Skeletal muscle cell (primary cell): ENCODE measurements at regions not wholly inside any gene's neighbourhood (a gene's known extent, or its start where the extent isn't known, plus 50 kb on each side); places are given as distances from the start of the nearest gene placed in this dataset.

Experiments
- DNase-seq: peaks from one replicate; pipeline ENCODE4 v3.0.0-alpha.2; 2010; ENCODE audit warnings: low read depth
- H3K4me3 ChIP-seq: 2 replicates; pipeline ENCODE4 v1.5.1; 2011; ENCODE audit warnings: low read depth, mild to moderate bottlenecking, control low read depth, low read length, moderate library complexity

- no peak overlapping the region for H3K4me3 ChIP-seq
- no peak for DNase-seq
Observed at GRCh38 chr2:239756031-239756789, 268.9 kb downstream of the NDUFA10 start.

- no peak overlapping the region for H3K4me3 ChIP-seq
- no peak for DNase-seq
Observed at GRCh38 chr2:239753401-239753837, 271.7 kb downstream of the NDUFA10 start.

DNA sequence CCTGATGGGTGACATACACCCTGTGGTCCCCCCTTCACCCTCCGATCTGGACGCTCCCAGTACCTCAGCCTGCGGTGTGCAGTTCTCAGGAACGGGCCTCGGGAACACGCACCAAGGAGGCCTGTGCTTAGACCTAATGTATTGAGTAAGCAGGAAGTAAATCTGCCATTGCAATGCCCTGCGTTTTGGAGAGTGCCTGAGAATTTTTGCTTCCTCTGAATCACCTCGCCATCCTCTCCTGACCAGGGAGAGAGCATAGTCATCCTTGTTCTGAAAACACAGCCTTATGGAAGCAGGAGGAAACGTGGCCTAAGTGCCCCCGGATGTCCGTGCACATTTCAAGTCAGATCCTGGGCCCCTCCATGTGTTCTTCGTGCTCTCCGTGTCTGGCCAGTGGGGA, 272.2 kb downstream of the NDUFA10 start:
- no peak overlapping the region for H3K4me3 ChIP-seq
- DNase-seq = no peak

DNA sequence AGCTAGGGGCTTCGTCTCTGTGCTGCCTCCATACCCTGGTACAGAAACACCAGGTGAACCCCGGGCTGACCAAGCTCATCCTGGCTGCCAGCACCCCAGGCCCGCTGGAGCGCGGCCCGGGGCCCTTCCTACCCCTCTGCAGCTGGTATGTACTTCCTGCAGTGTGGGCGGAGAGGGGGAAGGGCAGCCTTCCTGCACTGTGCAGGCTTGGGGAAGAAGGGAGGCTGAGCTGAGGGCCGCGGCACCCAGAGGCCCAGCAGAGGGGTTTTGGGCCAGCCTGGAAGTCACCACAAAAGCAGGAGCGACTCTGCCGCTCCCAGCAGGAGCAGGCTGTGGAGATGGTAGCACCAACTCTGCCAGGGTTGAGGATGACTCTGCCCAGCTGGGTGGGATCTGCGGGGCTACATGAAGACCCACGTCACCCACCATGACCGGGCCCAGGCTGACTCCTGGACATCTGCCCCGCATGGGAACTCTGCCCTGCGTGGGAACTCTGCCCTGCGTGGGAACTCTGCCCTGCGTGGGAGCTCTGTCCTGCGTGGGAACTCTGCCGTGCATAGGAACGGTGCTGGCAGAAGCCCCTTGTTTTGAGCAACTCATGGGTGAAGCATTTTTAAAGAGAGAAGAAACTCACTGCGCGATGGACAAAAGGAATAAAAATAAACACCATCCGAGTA, 273.3 kb downstream of the NDUFA10 start:
- H3K4me3 ChIP-seq = no peak overlapping the region
- DNase-seq = no peak

GRCh38 chr2:239750929-239751678, 274.0 kb downstream of the NDUFA10 start:
- no peak overlapping the region for H3K4me3 ChIP-seq
- no peak for DNase-seq

DNA sequence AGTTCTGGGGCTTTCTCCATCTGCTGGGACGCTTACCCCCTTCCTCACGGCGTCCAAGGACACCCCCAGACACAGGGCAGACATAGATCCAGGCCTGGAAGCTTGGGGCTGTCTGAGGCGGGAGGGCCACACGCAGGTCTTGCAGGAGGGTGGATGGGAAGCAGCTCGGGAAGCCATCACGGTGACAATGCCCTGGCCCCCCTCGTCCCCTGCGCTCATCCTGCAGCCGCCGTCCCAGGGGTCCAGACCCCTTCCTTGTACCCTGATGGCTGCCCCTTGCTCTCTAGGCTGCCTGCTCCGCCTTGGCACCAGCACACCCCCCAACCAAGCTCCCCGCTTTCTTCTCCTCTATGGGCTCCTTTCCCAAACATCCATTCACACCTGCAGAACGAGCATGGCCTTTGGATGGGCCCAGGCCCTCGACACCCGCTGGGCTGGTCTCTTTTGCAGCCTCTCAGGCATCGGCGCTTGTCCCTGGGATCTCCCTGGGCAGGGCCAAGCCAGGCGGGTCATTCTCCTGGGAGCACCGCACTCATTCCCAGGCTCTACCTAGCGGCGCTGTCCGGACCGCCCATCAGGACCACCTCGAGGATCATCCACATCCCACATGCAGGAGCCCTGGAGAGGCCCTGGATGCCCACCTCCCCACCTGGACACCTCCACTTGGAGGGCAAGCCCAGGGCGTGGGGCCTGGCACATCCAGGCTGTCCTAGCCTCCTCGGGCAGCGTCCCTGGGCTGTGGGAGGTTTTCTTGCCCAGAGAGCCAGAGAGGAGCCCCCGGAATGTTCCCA, 274.9 kb downstream of the NDUFA10 start:
- H3K4me3 ChIP-seq = no peak overlapping the region
- no peak for DNase-seq

DNA sequence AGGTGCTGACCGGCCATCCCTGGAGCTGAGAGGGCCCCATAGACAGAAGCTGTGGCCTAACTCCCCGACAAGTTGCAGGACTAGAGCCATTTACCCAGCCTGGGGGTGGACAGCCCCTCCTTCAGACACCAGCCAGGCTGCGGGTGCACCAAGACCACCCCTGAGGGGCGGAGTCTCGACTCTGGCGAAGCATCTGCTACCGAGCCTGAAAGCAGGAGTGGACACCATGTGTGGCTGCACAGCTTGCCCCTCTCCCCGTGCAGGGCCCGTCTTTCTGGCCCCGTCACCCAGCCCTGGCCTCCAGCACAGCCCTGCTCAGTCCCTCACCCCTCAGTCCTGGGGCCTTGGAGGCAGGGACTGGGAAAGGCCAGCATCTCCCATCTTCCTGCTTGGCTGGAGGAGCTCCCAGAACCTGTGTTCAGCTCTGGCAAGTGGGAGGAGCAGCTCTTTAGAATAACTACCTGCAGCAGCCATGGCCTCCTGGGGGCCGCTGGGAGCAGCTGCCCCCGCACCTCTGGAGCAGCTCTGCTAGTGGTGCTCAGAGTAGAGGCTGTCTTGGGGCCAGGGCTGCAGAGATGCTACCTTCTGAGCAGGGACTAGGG, 275.8 kb downstream of the NDUFA10 start:
- no peak overlapping the region for H3K4me3 ChIP-seq
- no peak for DNase-seq

GRCh38 chr2:239748811-239749210, 276.3 kb downstream of the NDUFA10 start:
- DNase-seq = no peak

GRCh38 chr2:239747771-239748170, 277.4 kb downstream of the NDUFA10 start:
- DNase-seq = no peak
- no peak overlapping the region for H3K4me3 ChIP-seq

More at GRCh38 chr2:239748811-239749210, 276.3 kb downstream of the NDUFA10 start:
- H3K4me3 ChIP-seq = no peak overlapping the region

DNA sequence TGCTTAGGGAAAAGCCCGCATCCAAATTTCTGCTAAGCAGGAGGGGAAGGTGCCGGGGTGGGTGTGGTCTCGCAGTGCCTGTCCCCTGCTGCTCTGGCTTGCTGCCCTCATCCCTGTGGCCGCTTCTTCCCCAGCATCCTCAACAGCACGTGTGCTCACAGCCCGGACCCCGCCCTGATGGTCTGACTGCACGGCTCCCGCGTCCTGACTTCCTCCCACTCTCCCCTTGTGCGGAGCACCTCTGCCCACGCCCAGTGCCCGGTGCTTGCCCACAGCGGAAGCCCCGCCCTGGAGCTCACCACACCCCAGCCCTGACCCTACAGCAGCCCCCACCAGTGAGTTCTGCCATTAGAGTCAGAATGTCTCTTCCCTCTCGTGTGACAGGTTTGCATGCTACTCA, 277.9 kb downstream of the NDUFA10 start:
- no peak for DNase-seq
- no peak overlapping the region for H3K4me3 ChIP-seq

GRCh38 chr2:239746559-239747246, 278.4 kb downstream of the NDUFA10 start:
- DNase-seq = no peak

GRCh38 chr2:239745386-239746227, 279.5 kb downstream of the NDUFA10 start:
- DNase-seq = no peak
- H3K4me3 ChIP-seq = no peak overlapping the region

More at GRCh38 chr2:239746559-239747246, 278.4 kb downstream of the NDUFA10 start:
- no peak overlapping the region for H3K4me3 ChIP-seq

DNA sequence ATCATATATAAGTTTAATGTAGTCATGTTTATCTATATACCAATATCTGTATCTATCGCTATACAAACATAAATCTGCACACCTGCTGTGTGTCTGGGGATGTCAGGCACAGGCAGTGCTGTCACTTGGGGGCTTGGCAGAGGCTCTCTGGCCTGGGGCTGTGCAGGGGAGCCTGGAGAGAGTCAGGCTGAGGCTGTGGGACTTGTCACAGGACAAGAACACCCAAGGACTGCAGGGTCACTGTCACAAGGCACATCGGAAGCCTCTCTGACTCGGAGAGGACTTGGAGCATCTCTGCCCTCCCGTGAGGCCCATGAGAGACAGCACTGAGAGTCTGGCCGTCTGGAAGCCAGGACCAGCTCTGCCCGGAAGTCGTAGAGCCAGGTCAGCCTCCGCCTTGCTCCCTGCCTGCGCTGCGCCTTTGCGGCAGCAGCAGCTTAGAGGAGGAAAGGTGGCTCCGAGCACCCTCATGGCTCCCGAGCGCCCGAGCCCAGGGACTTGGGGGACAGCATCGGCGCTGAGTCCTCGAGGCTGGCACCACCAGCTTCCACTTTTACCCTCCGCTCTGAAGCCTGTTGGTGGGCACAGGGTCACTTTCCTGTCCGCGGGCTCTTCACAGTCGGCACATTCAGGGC, 280.3 kb downstream of the NDUFA10 start:
- no peak overlapping the region for H3K4me3 ChIP-seq
- DNase-seq = no peak

DNA sequence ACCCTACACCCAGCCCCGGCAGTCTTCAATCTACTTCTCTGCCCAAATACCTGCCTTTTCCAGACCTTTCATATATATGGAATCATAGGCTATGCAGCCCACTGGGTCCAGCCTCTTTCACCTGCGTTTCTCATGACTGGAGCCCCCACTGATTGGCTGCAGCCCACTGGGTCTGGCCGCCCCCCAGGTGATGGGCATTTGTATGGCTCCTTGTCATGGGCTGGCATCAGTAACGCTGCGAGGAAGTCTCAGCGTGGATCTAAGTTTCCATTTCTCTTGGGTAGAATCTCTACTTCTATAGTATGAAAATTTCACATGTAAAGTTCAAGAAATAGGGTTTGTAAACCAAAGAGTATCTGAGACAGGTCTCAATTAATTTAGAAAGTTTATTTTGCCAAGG, 281.9 kb downstream of the NDUFA10 start:
- DNase-seq = no peak
- no peak overlapping the region for H3K4me3 ChIP-seq

- no peak overlapping the region for H3K4me3 ChIP-seq
- no peak for DNase-seq
Observed at GRCh38 chr2:239742377-239742776, 282.8 kb downstream of the NDUFA10 start.

DNA sequence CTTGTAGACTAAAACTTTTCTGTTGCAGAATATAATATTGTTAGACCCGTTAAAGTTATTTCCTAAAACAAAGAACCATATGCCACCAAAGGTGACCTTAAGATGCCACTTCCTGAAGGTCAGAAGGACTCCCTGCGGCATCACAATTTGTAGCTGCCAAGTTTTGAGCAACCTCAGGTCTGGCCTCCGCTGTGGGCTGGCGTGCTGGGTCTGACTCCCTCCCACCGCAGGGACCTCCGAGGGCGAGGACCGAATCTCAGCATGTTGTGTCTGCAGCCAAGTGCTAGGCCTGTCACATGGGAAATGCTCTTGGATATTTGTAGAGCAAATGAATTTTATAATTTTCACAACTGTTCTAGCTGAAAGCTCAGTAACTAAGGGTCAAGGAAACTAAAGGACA, 285.9 kb downstream of the NDUFA10 start:
- no peak overlapping the region for H3K4me3 ChIP-seq
- no peak for DNase-seq

DNA sequence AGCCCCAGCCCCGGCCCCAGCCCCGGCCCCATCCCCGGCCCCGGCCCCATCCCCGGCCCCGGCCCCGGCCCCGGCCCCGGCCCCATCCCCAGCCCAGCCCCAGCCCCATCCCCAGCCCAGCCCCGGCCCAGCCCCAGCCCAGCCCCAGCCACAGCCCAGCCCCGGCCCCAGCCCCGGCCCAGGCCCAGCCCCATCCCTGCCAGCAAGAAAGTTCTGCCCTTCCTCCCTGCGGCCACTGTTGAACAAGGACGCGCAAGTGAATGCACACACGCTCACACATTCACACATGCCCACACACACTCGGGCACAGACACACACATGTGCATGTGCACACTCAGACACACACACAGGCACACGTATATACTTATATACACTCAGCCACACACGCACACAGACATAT, 287.0 kb downstream of the NDUFA10 start:
- no peak for DNase-seq
- H3K4me3 ChIP-seq = no peak overlapping the region
